Epithelial cell of esophagus (primary cell): ENCODE measurements at regions not wholly inside any gene's neighbourhood (a gene's known extent, or its start where the extent isn't known, plus 50 kb on each side); places are given as distances from the start of the nearest gene placed in this dataset.

Experiments used
- DNase-seq: peaks from one replicate; pipeline ENCODE4 v3.0.0; 2010; ENCODE audit warnings: low read depth
- H3K4me3 ChIP-seq: 2 replicates; pipeline ENCODE4 v1.5.1; 2011; ENCODE audit warnings: mild to moderate bottlenecking, low read length, control low read depth
- CTCF ChIP-seq: IDR thresholded peaks from 2 replicates; pipeline ENCODE4 v1.5.1; 2011; ENCODE audit warnings: low read depth, mild to moderate bottlenecking, low read length, control low read depth, inconsistent platforms; ENCODE audit not compliant: insufficient read depth; ENCODE audit errors: missing control alignments

GRCh38 chr2:215505044-215505786 lies 69.3 kb upstream of the FN1 start:
- DNase-seq: no peak
- no peak overlapping the region for H3K4me3 ChIP-seq
- TF ChIP-seq CTCF: no peak

GRCh38 chr2:215504547-215504946 lies 68.7 kb upstream of the FN1 start:
- DNase-seq: no peak
- no peak for TF ChIP-seq CTCF
- H3K4me3 ChIP-seq: no peak overlapping the region

GRCh38 chr2:215503381-215503780 lies 67.5 kb upstream of the FN1 start:
- no peak for TF ChIP-seq CTCF
- DNase-seq: no peak
- H3K4me3 ChIP-seq: no peak overlapping the region

GRCh38 chr2:215500466-215500865 lies 64.6 kb upstream of the FN1 start:
- DNase-seq: no peak
- H3K4me3 ChIP-seq: no peak overlapping the region
- TF ChIP-seq CTCF: no peak

- TF ChIP-seq CTCF: no peak
- no peak for DNase-seq
- H3K4me3 ChIP-seq: no peak overlapping the region
These were observed 63.5 kb upstream of the FN1 start for GRCh38 chr2:215499331-215499730.

GRCh38 chr2:215498431-215498830 lies 62.6 kb upstream of the FN1 start:
- no peak for TF ChIP-seq CTCF
- no peak for DNase-seq
- no peak overlapping the region for H3K4me3 ChIP-seq

GRCh38 chr2:215493376-215493775 lies 57.5 kb upstream of the FN1 start:
- TF ChIP-seq CTCF: no peak
- no peak overlapping the region for H3K4me3 ChIP-seq
- DNase-seq: no peak
